ENCODE measurements at regions not wholly inside any gene's neighbourhood (a gene's known extent, or its start where the extent isn't known, plus 50 kb on each side); places are given as distances from the start of the nearest gene placed in this dataset.

GRCh38 chr9:106322706-106323245, 540.2 kb upstream of the ZNF462 start:
- no peaks in the 10 kb centered on the region for H3K9me3 ChIP-seq
- H3K4me3 ChIP-seq (ENCODE audit: low read depth, low read length) = no peak overlapping the region
- intact Hi-C loops (cut with micrococcal nuclease; ENCODE audit: unreplicated experiment) = no loop called here
- peak; percentile 4 to 52 for DNase-seq
- H3K4me3 Mint-ChIP-seq (ENCODE audit: unreplicated experiment) = no peak overlapping the region
- CTCF ChIA-PET = no interaction called here
- H3K27ac Mint-ChIP-seq (ENCODE audit: unreplicated experiment) = no peak overlapping the region
- peaks cover 7% of the 10 kb centered on the region for H3K4me1 Mint-ChIP-seq (ENCODE audit: low read depth, unreplicated experiment)
- H3K27me3 ChIP-seq (replicated peaks; ENCODE audit: control insufficient read depth, insufficient read depth, low read length) = no peaks in the 10 kb centered on the region
- no peaks in the 10 kb centered on the region for H3K27me3 Mint-ChIP-seq (ENCODE audit: insufficient read depth, unreplicated experiment)
- no peaks in the 10 kb centered on the region for H3K9me3 Mint-ChIP-seq (ENCODE audit: unreplicated experiment)
- no peak for TF ChIP-seq CTCF (IDR thresholded peaks at IDR 0.05; ENCODE audit: insufficient read depth in 1 of 2, low read depth in 1 of 2, low read length in 1 of 2, severe bottlenecking in 1 of 2, unreplicated experiment in 1 of 2)
- no peaks in the 10 kb centered on the region for H3K36me3 Mint-ChIP-seq (ENCODE audit: insufficient read depth, unreplicated experiment)
- no peaks in the 10 kb centered on the region for H3K36me3 ChIP-seq (ENCODE audit: control insufficient read depth, insufficient read depth, low read length)
- H3K4me1 ChIP-seq = peaks cover 20% of the 10 kb centered on the region
- POLR2A ChIA-PET = no interaction called here
- BruUV-seq (replicated peaks) = no TSS peak

GRCh38 chr9:106324053-106324585, 538.8 kb upstream of the ZNF462 start:
- Histone ChIP-seq H3K4me3 (ENCODE audit: low read depth, low read length) (no peak overlapping the region), H3K36me3 (ENCODE audit: control insufficient read depth, insufficient read depth, low read length) (no peaks in the 10 kb centered on the region), H3K9me3 (no peaks in the 10 kb centered on the region), H3K27me3 (replicated peaks; ENCODE audit: control insufficient read depth, insufficient read depth, low read length) (no peaks in the 10 kb centered on the region), H3K4me1 (peaks cover 20% of the 10 kb centered on the region)
- no TSS peak for BruUV-seq (replicated peaks)
- no peak overlapping the region for H3K4me3 Mint-ChIP-seq (ENCODE audit: unreplicated experiment)
- intact Hi-C loops (cut with micrococcal nuclease; ENCODE audit: unreplicated experiment) = no loop called here
- H3K36me3 Mint-ChIP-seq (ENCODE audit: insufficient read depth, unreplicated experiment) = no peaks in the 10 kb centered on the region
- peaks cover 7% of the 10 kb centered on the region for H3K4me1 Mint-ChIP-seq (ENCODE audit: low read depth, unreplicated experiment)
- ChIA-PET POLR2A (no interaction called here), CTCF (no interaction called here)
- no peaks in the 10 kb centered on the region for H3K9me3 Mint-ChIP-seq (ENCODE audit: unreplicated experiment)
- H3K27me3 Mint-ChIP-seq (ENCODE audit: insufficient read depth, unreplicated experiment) = no peaks in the 10 kb centered on the region
- no peak overlapping the region for H3K27ac Mint-ChIP-seq (ENCODE audit: unreplicated experiment)
- peak in 1 of 2 experiments; percentile 38 for DNase-seq
- no peak for TF ChIP-seq CTCF (IDR thresholded peaks at IDR 0.05; ENCODE audit: insufficient read depth in 1 of 2, low read depth in 1 of 2, low read length in 1 of 2, severe bottlenecking in 1 of 2, unreplicated experiment in 1 of 2)

- Mint-ChIP-seq H3K27ac (ENCODE audit: unreplicated experiment) (no peak overlapping the region), H3K4me1 (ENCODE audit: low read depth, unreplicated experiment) (peaks cover 7% of the 10 kb centered on the region), H3K36me3 (ENCODE audit: insufficient read depth, unreplicated experiment) (no peaks in the 10 kb centered on the region), H3K4me3 (ENCODE audit: unreplicated experiment) (no peak overlapping the region), H3K9me3 (ENCODE audit: unreplicated experiment) (no peaks in the 10 kb centered on the region), H3K27me3 (ENCODE audit: insufficient read depth, unreplicated experiment) (no peaks in the 10 kb centered on the region)
- H3K4me1 ChIP-seq = peaks cover 20% of the 10 kb centered on the region
- no peaks in the 10 kb centered on the region for H3K27me3 ChIP-seq (replicated peaks; ENCODE audit: control insufficient read depth, insufficient read depth, low read length)
- DNase-seq = peak in 1 of 2 experiments; percentile 32
- POLR2A ChIA-PET = no interaction called here
- no peak overlapping the region for H3K4me3 ChIP-seq (ENCODE audit: low read depth, low read length)
- CTCF ChIA-PET = no interaction called here
- no TSS peak for BruUV-seq (replicated peaks)
- intact Hi-C loops (cut with micrococcal nuclease; ENCODE audit: unreplicated experiment) = no loop called here
- H3K36me3 ChIP-seq (ENCODE audit: control insufficient read depth, insufficient read depth, low read length) = no peaks in the 10 kb centered on the region
- H3K9me3 ChIP-seq = no peaks in the 10 kb centered on the region
- TF ChIP-seq CTCF (IDR thresholded peaks at IDR 0.05; ENCODE audit: insufficient read depth in 1 of 2, low read depth in 1 of 2, low read length in 1 of 2, severe bottlenecking in 1 of 2, unreplicated experiment in 1 of 2) = no peak
Measured at GRCh38 chr9:106324591-106325280, 538.2 kb upstream of the ZNF462 start.
